Keratinocyte (primary cell): ENCODE measurements at regions not wholly inside any gene's neighbourhood (a gene's known extent, or its start where the extent isn't known, plus 50 kb on each side); places are given as distances from the start of the nearest gene placed in this dataset.

Experiments used
- DNase-seq: peaks from one replicate; pipeline ENCODE4 v3.0.0-alpha.2; 2011; ENCODE audit warnings: low read depth, missing footprints, low spot score
- FAIRE-seq: peaks from 2 replicates; lab custom pipeline; 2011; peaks lifted over from hg19 to GRCh38; lab: Jason Lieb, UNC
- H2AFZ ChIP-seq: 2 replicates; pipeline ENCODE4 v1.6.0; 2012; ENCODE audit warnings: low read length, control low read depth, inconsistent platforms; ENCODE audit not compliant: control insufficient read depth
- H3K27ac ChIP-seq: 2 replicates; pipeline ENCODE4 v1.5.1; 2011; ENCODE audit warnings: low read length; ENCODE audit not compliant: control insufficient read depth, insufficient read depth
- H3K27me3 ChIP-seq: 3 replicates; pipeline ENCODE4 v1.6.0; 2011; ENCODE audit warnings: low read length; ENCODE audit not compliant: control insufficient read depth, insufficient read depth; ENCODE audit errors: extremely low read depth
- H3K36me3 ChIP-seq, 2 experiments: 2 replicates in 1 of 2; 3 replicates in 1 of 2; pipeline ENCODE4 v1.5.1; 2011; ENCODE audit warnings: low read length in 2 of 2, mild to moderate bottlenecking in 1 of 2; ENCODE audit not compliant: control insufficient read depth in 2 of 2, insufficient read depth in 2 of 2; ENCODE audit errors: extremely low read depth in 1 of 2
- H3K4me1 ChIP-seq: 3 replicates; pipeline ENCODE4 v1.5.1; 2011; ENCODE audit warnings: low read length; ENCODE audit not compliant: control insufficient read depth, insufficient read depth; ENCODE audit errors: extremely low read depth
- H3K4me2 ChIP-seq: 3 replicates; pipeline ENCODE4 v1.6.0; 2011; ENCODE audit warnings: low read depth, low read length; ENCODE audit not compliant: control insufficient read depth, insufficient read depth; ENCODE audit errors: extremely low read depth
- H3K4me3 ChIP-seq, 3 experiments: fragments of 200-600 bp in 1 of 3; sonication (generic) in 1 of 3; 2 replicates in 2 of 3; 3 replicates in 1 of 3; pipeline ENCODE4 v1.5.1; 2011 to 2016; ENCODE audit warnings: low read length in 3 of 3, mild to moderate bottlenecking in 3 of 3, control low read depth in 2 of 3, inconsistent platforms in 1 of 3, low read depth in 1 of 3, mixed read lengths in 1 of 3, mixed run types in 1 of 3, moderate library complexity in 1 of 3; ENCODE audit not compliant: control insufficient read depth in 2 of 3, insufficient read depth in 2 of 3; ENCODE audit errors: extremely low read depth in 1 of 3
- H3K79me2 ChIP-seq: 2 replicates; pipeline ENCODE4 v1.6.0; 2012; ENCODE audit warnings: low read length; ENCODE audit not compliant: control insufficient read depth, insufficient read depth
- H3K9ac ChIP-seq: 3 replicates; pipeline ENCODE4 v1.6.0; 2011; ENCODE audit warnings: low read length; ENCODE audit not compliant: control insufficient read depth, insufficient read depth; ENCODE audit errors: extremely low read depth
- H3K9me1 ChIP-seq: 3 replicates; pipeline ENCODE4 v1.6.0; 2011; ENCODE audit warnings: low read length; ENCODE audit not compliant: control insufficient read depth, insufficient read depth; ENCODE audit errors: extremely low read depth
- H3K9me3 ChIP-seq: 2 replicates; pipeline ENCODE4 v1.5.1; 2012; ENCODE audit warnings: low read depth, low read length; ENCODE audit not compliant: control insufficient read depth
- H4K20me1 ChIP-seq: 3 replicates; pipeline ENCODE4 v1.6.0; 2011; ENCODE audit warnings: low read length; ENCODE audit not compliant: control insufficient read depth, insufficient read depth; ENCODE audit errors: extremely low read depth
- CTCF ChIP-seq, 3 experiments: IDR thresholded peaks in 1 of 3; conservative IDR thresholded peaks in 1 of 3; optimal IDR thresholded peaks in 1 of 3; 2 replicates in 2 of 3; 3 replicates in 1 of 3; pipeline versions ENCODE3 to v1.5.1; 2011; ENCODE audit warnings: low read length in 3 of 3, mild to moderate bottlenecking in 3 of 3, moderate library complexity in 2 of 3, control low read depth in 1 of 3, inconsistent platforms in 1 of 3; ENCODE audit not compliant: insufficient read depth in 2 of 3; ENCODE audit errors: extremely low read depth in 1 of 3
- EZH2 ChIP-seq: IDR thresholded peaks from one replicate; pipeline ENCODE4 v1.6.1; 2012; ENCODE audit warnings: inconsistent platforms, mild to moderate bottlenecking, low read length, moderate library complexity
- dilution Hi-C: fragments of 300-500 bp; cut with MboI; formaldehyde crosslinking; loops from one replicate; pipeline ENCODE4 v1.7.0; 2020; ENCODE audit warnings: low sequenced_read_pairs; ENCODE audit not compliant: extremely low pct_ligation_motif_present

GRCh38 chr5:2996248-2996647 lies 244.8 kb upstream of the IRX2 start:
- Histone ChIP-seq H3K36me3 (no peaks in the 10 kb centered on the region), H3K4me1 (no peaks in the 10 kb centered on the region), H3K27ac (no peak overlapping the region), H3K79me2 (no peaks in the 10 kb centered on the region), H2AFZ (no peak overlapping the region), H3K27me3 (no peaks in the 10 kb centered on the region), H3K9me3 (peaks cover 4% of the 10 kb centered on the region), H3K9ac (no peak overlapping the region), H3K9me1 (no peaks in the 10 kb centered on the region), H4K20me1 (no peaks in the 10 kb centered on the region), H3K4me2 (no peak overlapping the region), H3K4me3 (no peak overlapping the region)
- no peak for DNase-seq
- FAIRE-seq, result no peak
- dilution Hi-C loops, result no loop called here
- TF ChIP-seq CTCF (optimal IDR thresholded peaks at IDR 0.05 in 1 of 3, IDR thresholded peaks at IDR 0.05 in 1 of 3, conservative IDR thresholded peaks at IDR 0.05 in 1 of 3; ENCODE audit: extremely low read depth in 1 of 3, insufficient read depth in 2 of 3, low read length in 3 of 3) (no peak), EZH2 (no peak)

GRCh38 chr5:2995667-2996066 lies 244.2 kb upstream of the IRX2 start:
- H3K27ac ChIP-seq, result no peak overlapping the region
- dilution Hi-C loops, result no loop called here

More at GRCh38 chr5:2995667-2996066, 244.2 kb upstream of the IRX2 start:
- no peak overlapping the region for H3K4me3 ChIP-seq
- no peak overlapping the region for H2AFZ ChIP-seq
- H3K36me3 ChIP-seq, result no peaks in the 10 kb centered on the region
- H3K9ac ChIP-seq, result no peak overlapping the region
- DNase-seq (no peak), FAIRE-seq (no peak)
- H4K20me1 ChIP-seq, result no peaks in the 10 kb centered on the region
- no peaks in the 10 kb centered on the region for H3K27me3 ChIP-seq
- peaks cover 4% of the 10 kb centered on the region for H3K9me3 ChIP-seq
- no peaks in the 10 kb centered on the region for H3K9me1 ChIP-seq
- no peaks in the 10 kb centered on the region for H3K4me1 ChIP-seq
- no peak overlapping the region for H3K4me2 ChIP-seq
- no peaks in the 10 kb centered on the region for H3K79me2 ChIP-seq
- TF ChIP-seq CTCF (optimal IDR thresholded peaks at IDR 0.05 in 1 of 3, IDR thresholded peaks at IDR 0.05 in 1 of 3, conservative IDR thresholded peaks at IDR 0.05 in 1 of 3; ENCODE audit: extremely low read depth in 1 of 3, insufficient read depth in 2 of 3, low read length in 3 of 3) (no peak), EZH2 (no peak)
